HEK293T (cell line): ENCODE measurements at regions not wholly inside any gene's neighbourhood (a gene's known extent, or its start where the extent isn't known, plus 50 kb on each side); places are given as distances from the start of the nearest gene placed in this dataset.

Experiments used
- ARNT ChIP-seq: fragments of 450-650 bp; IDR thresholded peaks from 2 replicates; pipeline ENCODE4 v1.6.1; 2017; ENCODE audit warnings: mild to moderate bottlenecking
- BHLHE40 ChIP-seq: fragments of 450-650 bp; IDR thresholded peaks from 2 replicates; pipeline ENCODE4 v1.6.1; 2016; ENCODE audit warnings: mild to moderate bottlenecking, moderate library complexity, borderline replicate concordance
- ELF4 ChIP-seq: fragments of 450-650 bp; IDR thresholded peaks from 2 replicates; pipeline ENCODE4 v1.6.1; 2017; ENCODE audit warnings: antibody characterized with exemption
- PKNOX1 ChIP-seq: fragments of 450-650 bp; IDR thresholded peaks from 2 replicates; pipeline ENCODE4 v1.6.1; 2016
- SP1 ChIP-seq: fragments of 450-650 bp; IDR thresholded peaks from 2 replicates; pipeline ENCODE4 v1.6.1; 2017

GRCh38 chr3:173268781-173269180 is 127.7 kb upstream of the SPATA16 start:
- no peak for TF ChIP-seq SP1
- TF ChIP-seq BHLHE40, result no peak
- TF ChIP-seq ELF4, result no peak
- no peak for TF ChIP-seq PKNOX1
- no peak for TF ChIP-seq ARNT
